ENCODE measurements at regions not wholly inside any gene's neighbourhood (a gene's known extent, or its start where the extent isn't known, plus 50 kb on each side); places are given as distances from the start of the nearest gene placed in this dataset.
A peak's percentile ranks its signal among the peaks of the same experiment; 100 is the strongest.

GRCh38 chr10:60570896-60571295, 181.2 kb upstream of the ANK3 start:
- Mint-ChIP-seq H3K9me3 (peaks cover 19% of the 10 kb centered on the region), H3K27ac (no peak overlapping the region), H3K27me3 (ENCODE audit: low read depth) (no peaks in the 10 kb centered on the region), H3K36me3 (ENCODE audit: low read depth) (peaks cover 22% of the 10 kb centered on the region), H3K4me1 (ENCODE audit: low read depth) (peaks cover 51% of the 10 kb centered on the region), H3K4me3 (ENCODE audit: low read depth) (peak overlapping the region; percentile 39)
- intact Hi-C loops (cut with micrococcal nuclease), result no loop called here
- DNase-seq (ENCODE audit: low spot score), result no peak

GRCh38 chr10:60570272-60570865, 180.7 kb upstream of the ANK3 start:
- Mint-ChIP-seq H3K27me3 (ENCODE audit: low read depth) (no peaks in the 10 kb centered on the region), H3K36me3 (ENCODE audit: low read depth) (peaks cover 26% of the 10 kb centered on the region), H3K9me3 (peaks cover 23% of the 10 kb centered on the region), H3K4me1 (ENCODE audit: low read depth) (peaks cover 55% of the 10 kb centered on the region), H3K4me3 (ENCODE audit: low read depth) (peak overlapping the region; percentile 67), H3K27ac (no peak overlapping the region)
- intact Hi-C loops (cut with micrococcal nuclease), result no loop called here
- DNase-seq (ENCODE audit: low spot score), result no peak

GRCh38 chr10:60569681-60570080, 180.0 kb upstream of the ANK3 start:
- no peak overlapping the region for H3K27ac Mint-ChIP-seq
- H3K4me3 Mint-ChIP-seq (ENCODE audit: low read depth), result no peak overlapping the region
- H3K36me3 Mint-ChIP-seq (ENCODE audit: low read depth), result peaks cover 31% of the 10 kb centered on the region
- H3K4me1 Mint-ChIP-seq (ENCODE audit: low read depth), result peaks cover 52% of the 10 kb centered on the region
- peaks cover 24% of the 10 kb centered on the region for H3K9me3 Mint-ChIP-seq
- intact Hi-C loops (cut with micrococcal nuclease), result no loop called here
- DNase-seq (ENCODE audit: low spot score), result no peak
- no peaks in the 10 kb centered on the region for H3K27me3 Mint-ChIP-seq (ENCODE audit: low read depth)

GRCh38 chr10:60566096-60566495, 176.4 kb upstream of the ANK3 start:
- Mint-ChIP-seq H3K9me3 (peaks cover 24% of the 10 kb centered on the region), H3K36me3 (ENCODE audit: low read depth) (peaks cover 38% of the 10 kb centered on the region), H3K4me3 (ENCODE audit: low read depth) (no peak overlapping the region), H3K27ac (peak overlapping the region; percentile 50), H3K4me1 (ENCODE audit: low read depth) (peaks cover 28% of the 10 kb centered on the region), H3K27me3 (ENCODE audit: low read depth) (no peaks in the 10 kb centered on the region)
- intact Hi-C loops (cut with micrococcal nuclease), result no loop called here
- no peak for DNase-seq (ENCODE audit: low spot score)

- H3K27ac Mint-ChIP-seq, result peak overlapping the region; percentile 3
Observed at GRCh38 chr10:60565492-60565891, 175.8 kb upstream of the ANK3 start.

GRCh38 chr10:60564475-60564874, 174.8 kb upstream of the ANK3 start:
- Mint-ChIP-seq H3K36me3 (ENCODE audit: low read depth) (peaks cover 38% of the 10 kb centered on the region), H3K4me1 (ENCODE audit: low read depth) (peaks cover 21% of the 10 kb centered on the region), H3K27me3 (ENCODE audit: low read depth) (no peaks in the 10 kb centered on the region), H3K4me3 (ENCODE audit: low read depth) (no peak overlapping the region), H3K9me3 (peaks cover 24% of the 10 kb centered on the region), H3K27ac (no peak overlapping the region)
- no peak for DNase-seq (ENCODE audit: low spot score)
- intact Hi-C loops (cut with micrococcal nuclease), result no loop called here

More at GRCh38 chr10:60565492-60565891, 175.8 kb upstream of the ANK3 start:
- peaks cover 24% of the 10 kb centered on the region for H3K9me3 Mint-ChIP-seq
- intact Hi-C loops (cut with micrococcal nuclease), result loop anchor here (1.0 kb wide), 1 partner anchor 8 kb away; no protein-coding TSS in a partner anchor
- no peaks in the 10 kb centered on the region for H3K27me3 Mint-ChIP-seq (ENCODE audit: low read depth)
- H3K4me1 Mint-ChIP-seq (ENCODE audit: low read depth), result peaks cover 26% of the 10 kb centered on the region
- no peak for DNase-seq (ENCODE audit: low spot score)
- no peak overlapping the region for H3K4me3 Mint-ChIP-seq (ENCODE audit: low read depth)
- H3K36me3 Mint-ChIP-seq (ENCODE audit: low read depth), result peaks cover 38% of the 10 kb centered on the region

GRCh38 chr10:60560451-60560850, 170.8 kb upstream of the ANK3 start:
- H3K27ac Mint-ChIP-seq, result no peak overlapping the region
- peaks cover 2% of the 10 kb centered on the region for H3K9me3 Mint-ChIP-seq
- peaks cover 9% of the 10 kb centered on the region for H3K4me1 Mint-ChIP-seq (ENCODE audit: low read depth)
- no peaks in the 10 kb centered on the region for H3K27me3 Mint-ChIP-seq (ENCODE audit: low read depth)
- DNase-seq (ENCODE audit: low spot score), result no peak
- H3K36me3 Mint-ChIP-seq (ENCODE audit: low read depth), result peaks cover 17% of the 10 kb centered on the region
- intact Hi-C loops (cut with micrococcal nuclease), result loop anchor here (2.0 kb wide), 1 partner anchor 24 kb away; no protein-coding TSS in a partner anchor
- H3K4me3 Mint-ChIP-seq (ENCODE audit: low read depth), result no peak overlapping the region

GRCh38 chr10:60555700-60556099, 166.0 kb upstream of the ANK3 start:
- intact Hi-C loops (cut with micrococcal nuclease), result no loop called here
- peaks cover 14% of the 10 kb centered on the region for H3K36me3 Mint-ChIP-seq (ENCODE audit: low read depth)
- H3K27ac Mint-ChIP-seq, result no peak overlapping the region
- H3K27me3 Mint-ChIP-seq (ENCODE audit: low read depth), result no peaks in the 10 kb centered on the region
- peaks cover 6% of the 10 kb centered on the region for H3K9me3 Mint-ChIP-seq
- DNase-seq (ENCODE audit: low spot score), result no peak
- peaks cover 8% of the 10 kb centered on the region for H3K4me1 Mint-ChIP-seq (ENCODE audit: low read depth)
- H3K4me3 Mint-ChIP-seq (ENCODE audit: low read depth), result no peak overlapping the region

- DNase-seq (ENCODE audit: low spot score), result no peak
- Mint-ChIP-seq H3K9me3 (peaks cover 6% of the 10 kb centered on the region), H3K4me3 (ENCODE audit: low read depth) (no peak overlapping the region), H3K4me1 (ENCODE audit: low read depth) (no peaks in the 10 kb centered on the region), H3K27ac (no peak overlapping the region), H3K27me3 (ENCODE audit: low read depth) (no peaks in the 10 kb centered on the region), H3K36me3 (ENCODE audit: low read depth) (peaks cover 10% of the 10 kb centered on the region)
- intact Hi-C loops (cut with micrococcal nuclease), result loop anchor here (1.0 to 5.0 kb wide), 2 partner anchors 98 to 218 kb away; no protein-coding TSS in a partner anchor
Observed at GRCh38 chr10:60549686-60550085, 160.0 kb upstream of the ANK3 start.

GRCh38 chr10:60542657-60543056, 153.0 kb upstream of the ANK3 start:
- DNase-seq (ENCODE audit: low spot score), result no peak
- H3K27me3 Mint-ChIP-seq (ENCODE audit: low read depth), result no peaks in the 10 kb centered on the region
- no peaks in the 10 kb centered on the region for H3K36me3 Mint-ChIP-seq (ENCODE audit: low read depth)
- peaks cover 23% of the 10 kb centered on the region for H3K4me1 Mint-ChIP-seq (ENCODE audit: low read depth)
- H3K4me3 Mint-ChIP-seq (ENCODE audit: low read depth), result no peak overlapping the region
- H3K27ac Mint-ChIP-seq, result no peak overlapping the region
- intact Hi-C loops (cut with micrococcal nuclease), result no loop called here
- H3K9me3 Mint-ChIP-seq, result no peaks in the 10 kb centered on the region

GRCh38 chr10:60541451-60541850, 151.8 kb upstream of the ANK3 start:
- DNase-seq (ENCODE audit: low spot score), result no peak
- Mint-ChIP-seq H3K36me3 (ENCODE audit: low read depth) (no peaks in the 10 kb centered on the region), H3K4me1 (ENCODE audit: low read depth) (peaks cover 31% of the 10 kb centered on the region), H3K4me3 (ENCODE audit: low read depth) (no peak overlapping the region), H3K9me3 (no peaks in the 10 kb centered on the region), H3K27ac (no peak overlapping the region), H3K27me3 (ENCODE audit: low read depth) (no peaks in the 10 kb centered on the region)
- intact Hi-C loops (cut with micrococcal nuclease), result no loop called here

GRCh38 chr10:60537697-60538096, 148.0 kb upstream of the ANK3 start:
- H3K4me1 Mint-ChIP-seq (ENCODE audit: low read depth), result peaks cover 39% of the 10 kb centered on the region

GRCh38 chr10:60536529-60537114, 146.9 kb upstream of the ANK3 start:
- intact Hi-C loops (cut with micrococcal nuclease), result loop anchor here (1.0 to 5.0 kb wide), 5 partner anchors 24 to 629 kb away; partner anchors contain the start of gene CCDC6
- Mint-ChIP-seq H3K9me3 (no peaks in the 10 kb centered on the region), H3K36me3 (ENCODE audit: low read depth) (no peaks in the 10 kb centered on the region), H3K27me3 (ENCODE audit: low read depth) (no peaks in the 10 kb centered on the region), H3K4me1 (ENCODE audit: low read depth) (peaks cover 37% of the 10 kb centered on the region), H3K4me3 (ENCODE audit: low read depth) (no peak overlapping the region), H3K27ac (peak overlapping the region; percentile 17)
- DNase-seq (ENCODE audit: low spot score), result no peak

More at GRCh38 chr10:60537697-60538096, 148.0 kb upstream of the ANK3 start:
- no peak for DNase-seq (ENCODE audit: low spot score)
- no peak overlapping the region for H3K27ac Mint-ChIP-seq
- no peak overlapping the region for H3K4me3 Mint-ChIP-seq (ENCODE audit: low read depth)
- no peaks in the 10 kb centered on the region for H3K27me3 Mint-ChIP-seq (ENCODE audit: low read depth)
- no peaks in the 10 kb centered on the region for H3K9me3 Mint-ChIP-seq
- no peaks in the 10 kb centered on the region for H3K36me3 Mint-ChIP-seq (ENCODE audit: low read depth)
- intact Hi-C loops (cut with micrococcal nuclease), result loop anchor here (1.0 to 5.0 kb wide), 5 partner anchors 23 to 630 kb away; partner anchors contain the start of gene CCDC6

Data from activated T-helper 2 cell treated with anti-CD3 and anti-CD28 coated beads, Interferon-gamma antibody, Interleukin-2, Interleukin-4, amounts not matched to agents 10 μg/mL and 5 μg/mL and 100 μg/mL, durations not matched to agents 14 hours and 24 hours and 36 hours (primary cell).